Transverse colon (tissue), 4 donors: ENCODE measurements at regions not wholly inside any gene's neighbourhood (a gene's known extent, or its start where the extent isn't known, plus 50 kb on each side); places are given as distances from the start of the nearest gene placed in this dataset.

Source experiments
- DNase-seq: peaks from one replicate; pipeline ENCODE4 v3.0.0-alpha.2; 2019
- H3K27ac ChIP-seq, 4 donors: fragments of 200-600 bp; sonication (generic); 2 replicates each; pipeline ENCODE4 v1.5.1; 2016 to 2018; ENCODE audit warnings: inconsistent platforms in 4 of 4
- H3K27me3 ChIP-seq: fragments of 200-600 bp; sonication (generic); 2 replicates; pipeline ENCODE4 v1.5.1; 2017; ENCODE audit warnings: inconsistent platforms
- H3K36me3 ChIP-seq, 4 donors: fragments of 200-600 bp; sonication (generic); 2 replicates each; pipeline ENCODE4 v1.5.1; 2017 to 2019; ENCODE audit warnings: inconsistent platforms in 4 of 4
- H3K4me1 ChIP-seq, 4 donors: fragments of 200-600 bp; sonication (generic); 2 replicates each; pipeline ENCODE4 v1.5.1; 2017 to 2020; ENCODE audit warnings: inconsistent platforms in 4 of 4
- H3K4me3 ChIP-seq, 4 donors: fragments of 200-600 bp; sonication (generic); 1 replicate in 1 of 4; 2 replicates in 3 of 4; pipeline versions ENCODE4 v1.5.1 to v1.6.1; 2017 to 2019; ENCODE audit warnings: inconsistent platforms in 4 of 4
- H3K9me3 ChIP-seq, 2 donors: fragments of 200-600 bp; sonication (generic); 2 replicates each; pipeline ENCODE4 v1.5.1; 2017 to 2019; ENCODE audit warnings: inconsistent platforms in 2 of 2
- CTCF ChIP-seq, 5 experiments: fragments of 200-600 bp in 3 of 5; fragments of 450-650 bp in 2 of 5; sonication (generic) in 3 of 5; IDR thresholded peaks; 1 replicate in 2 of 5; 2 replicates in 3 of 5; pipeline ENCODE4 v1.5.1; 2016 to 2017; ENCODE audit warnings: antibody characterized with exemption in 5 of 5, inconsistent platforms in 3 of 5, mild to moderate bottlenecking in 2 of 5, moderate library complexity in 1 of 5
- EP300 ChIP-seq: sonication (generic); formaldehyde crosslinking; IDR thresholded peaks from one replicate; pipeline ENCODE4 v1.6.1; 2017; ENCODE audit warnings: antibody characterized with exemption, low read depth
- POLR2A ChIP-seq: fragments of 450-650 bp; IDR thresholded peaks from one replicate; pipeline ENCODE4 v1.6.1; 2016; ENCODE audit warnings: antibody characterized with exemption, mild to moderate bottlenecking, moderate library complexity
- POLR2AphosphoS5 ChIP-seq, 3 donors: sonication (generic); formaldehyde crosslinking; IDR thresholded peaks; one replicate each; pipeline ENCODE4 v1.6.1; 2016; ENCODE audit warnings: antibody characterized with exemption in 3 of 3
- WGBS, 2 donors: methylation state at CpG; one replicate each; pipeline ENCODE4 v1.1.5; 2018; ENCODE audit warnings: low coverage in 1 of 2; 5-methylcytosine and 5-hydroxymethylcytosine counted together
- in situ Hi-C, 4 donors: fragments of 200-750 bp; cut with MboI; loops; one replicate each; pipeline versions ENCODE4 v1.15.0 to v1.15.1; 2017; ENCODE audit warnings: low sequenced_read_pairs in 3 of 4, low pct_ligation_motif_present in 1 of 4, low pct_unique_long_range_greater_than_20kb in 1 of 4
- intact Hi-C: fragments of 100-400 bp; cut with DNase I; formaldehyde crosslinking; loops from one replicate; pipeline ENCODE4 v1.15.1; 2023; ENCODE audit warnings: low total_unique reads

DNA sequence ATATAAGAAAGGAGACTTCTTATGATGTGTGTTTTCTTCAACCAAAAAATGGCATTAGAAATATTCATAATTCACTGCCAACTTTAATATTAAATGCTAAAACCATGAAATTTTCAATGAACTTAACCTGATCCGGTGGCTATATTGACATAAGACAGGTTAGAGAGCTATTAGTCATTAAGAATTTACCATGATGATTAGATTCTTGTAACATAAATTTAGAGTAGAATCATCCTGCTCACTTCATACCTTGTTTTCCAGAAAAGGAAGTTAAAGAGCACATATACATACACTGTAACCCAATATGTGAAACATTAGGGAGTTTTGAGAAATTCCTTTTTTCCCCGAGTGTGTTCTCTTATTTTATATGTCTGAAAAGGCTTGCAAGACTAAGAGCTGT lies 430.3 kb upstream of the SEMA3A start:
- H3K4me1 ChIP-seq = no peaks in the 10 kb centered on the region
- in situ Hi-C loops (no loop called here), intact Hi-C loops (no loop called here)
- H3K4me3 ChIP-seq = no peak overlapping the region
- H3K27ac ChIP-seq = no peak overlapping the region
- TF ChIP-seq POLR2AphosphoS5 (IDR thresholded peaks at IDR 0.05) (no peak), EP300 (no peak), POLR2A (no peak), CTCF (IDR thresholded peaks at IDR 0.05) (no peak)
- no peaks in the 10 kb centered on the region for H3K27me3 ChIP-seq
- H3K9me3 ChIP-seq = no peaks in the 10 kb centered on the region
- WGBS, 2 donors = 67 to 83% methylated on average over 2 of the region's 2 CpGs
- no peaks in the 10 kb centered on the region for H3K36me3 ChIP-seq
- DNase-seq = no peak

GRCh38 chr7:84624527-84624926 lies 429.9 kb upstream of the SEMA3A start:
- Histone ChIP-seq H3K27ac (no peak overlapping the region), H3K4me3 (no peak overlapping the region), H3K4me1 (no peaks in the 10 kb centered on the region), H3K36me3 (no peaks in the 10 kb centered on the region), H3K9me3 (no peaks in the 10 kb centered on the region), H3K27me3 (no peaks in the 10 kb centered on the region)
- no peak for DNase-seq
- TF ChIP-seq POLR2AphosphoS5 (IDR thresholded peaks at IDR 0.05) = no peak
- no peak for TF ChIP-seq CTCF (IDR thresholded peaks at IDR 0.05)
- TF ChIP-seq EP300 = no peak
- intact Hi-C loops (no loop called here), in situ Hi-C loops (no loop called here)
- WGBS, 2 donors = 67 to 82% methylated on average over 1 of the region's 1 CpG

GRCh38 chr7:84617265-84618030 lies 422.9 kb upstream of the SEMA3A start:
- no peak overlapping the region for H3K4me3 ChIP-seq
- H3K27ac ChIP-seq = no peak overlapping the region
- no peaks in the 10 kb centered on the region for H3K4me1 ChIP-seq
- H3K9me3 ChIP-seq = no peaks in the 10 kb centered on the region
- in situ Hi-C loops = no loop called here
- DNase-seq = no peak
- H3K27me3 ChIP-seq = no peaks in the 10 kb centered on the region
- H3K36me3 ChIP-seq = no peaks in the 10 kb centered on the region
- intact Hi-C loops = no loop called here
- WGBS, 2 donors = 70 to 76% methylated on average over 4 of the region's 4 CpGs
- TF ChIP-seq POLR2A (no peak), CTCF (IDR thresholded peaks at IDR 0.05) (no peak), EP300 (no peak), POLR2AphosphoS5 (IDR thresholded peaks at IDR 0.05) (no peak)

DNA sequence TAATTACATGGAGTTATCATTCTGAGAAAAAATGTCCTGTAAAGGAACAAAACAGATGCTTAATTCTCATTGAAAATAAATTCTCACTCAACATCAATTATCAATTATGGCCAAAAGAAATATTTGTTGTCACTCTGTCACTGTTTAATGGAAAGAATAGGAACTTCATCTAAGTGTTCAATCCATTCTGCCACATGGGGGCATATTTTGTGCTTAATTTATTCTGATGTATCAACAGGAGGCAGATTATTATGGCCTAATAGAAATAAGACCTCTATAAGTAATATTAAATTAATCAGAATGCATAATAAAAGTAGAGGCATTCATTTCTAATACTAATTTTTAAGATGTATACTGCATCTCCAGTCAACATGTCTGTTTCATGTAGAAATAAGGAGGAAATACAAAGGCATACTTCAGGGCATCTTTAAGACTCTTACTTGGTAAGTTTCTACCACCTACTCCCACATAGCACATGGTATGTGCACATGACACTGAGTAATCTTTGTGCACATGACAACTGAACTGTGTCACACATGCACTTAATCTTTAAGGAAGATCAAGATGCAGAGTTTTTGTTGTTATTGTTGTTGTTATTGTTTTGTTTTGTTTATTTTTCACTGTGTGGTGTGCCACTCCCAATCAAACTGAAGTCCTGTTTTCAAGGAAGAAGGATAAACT lies 420.4 kb upstream of the SEMA3A start:
- no peak for DNase-seq
- in situ Hi-C loops (no loop called here), intact Hi-C loops (no loop called here)
- no peaks in the 10 kb centered on the region for H3K4me1 ChIP-seq
- H3K27ac ChIP-seq = no peak overlapping the region
- H3K36me3 ChIP-seq = no peaks in the 10 kb centered on the region
- H3K9me3 ChIP-seq = no peaks in the 10 kb centered on the region
- no peaks in the 10 kb centered on the region for H3K27me3 ChIP-seq
- TF ChIP-seq EP300 (no peak), POLR2AphosphoS5 (IDR thresholded peaks at IDR 0.05) (no peak), CTCF (IDR thresholded peaks at IDR 0.05) (no peak)
- H3K4me3 ChIP-seq = no peak overlapping the region
